Parathyroid adenoma (tissue), 2 donors: ENCODE measurements at regions not wholly inside any gene's neighbourhood (a gene's known extent, or its start where the extent isn't known, plus 50 kb on each side); places are given as distances from the start of the nearest gene placed in this dataset.

Source experiments
- H2AFZ ChIP-seq: fragments of 300-600 bp; sonication (generic); one replicate; pipeline ENCODE4 v1.7.0; 2017; ENCODE audit warnings: antibody characterized with exemption, mild to moderate bottlenecking
- H3K27ac ChIP-seq: fragments of 300-600 bp; sonication (generic); one replicate; pipeline ENCODE4 v1.7.0; 2017
- H3K27me3 ChIP-seq: fragments of 300-600 bp; sonication (generic); one replicate; pipeline ENCODE4 v1.7.0; 2017; ENCODE audit warnings: low read length; ENCODE audit not compliant: control insufficient read depth, insufficient read depth
- H3K36me3 ChIP-seq: fragments of 300-600 bp; sonication (generic); one replicate; pipeline ENCODE4 v1.7.0; 2017; ENCODE audit warnings: low read length; ENCODE audit not compliant: control insufficient read depth, insufficient read depth
- H3K4me1 ChIP-seq: fragments of 300-600 bp; sonication (generic); one replicate; pipeline ENCODE4 v1.7.0; 2017; ENCODE audit warnings: control low read depth
- H3K4me2 ChIP-seq: fragments of 300-600 bp; sonication (generic); one replicate; pipeline ENCODE4 v1.7.0; 2017; ENCODE audit warnings: low read length
- H3K4me3 ChIP-seq: fragments of 300-600 bp; sonication (generic); one replicate; pipeline ENCODE4 v1.7.0; 2017; ENCODE audit warnings: low read depth, low read length
- H3K79me2 ChIP-seq: fragments of 300-600 bp; sonication (generic); one replicate; pipeline ENCODE4 v1.7.0; 2017; ENCODE audit warnings: control low read depth
- H3K9ac ChIP-seq: fragments of 300-600 bp; sonication (generic); one replicate; pipeline ENCODE4 v1.7.0; 2017; ENCODE audit warnings: mild to moderate bottlenecking
- H3K9me3 ChIP-seq: fragments of 300-600 bp; sonication (generic); one replicate; pipeline ENCODE4 v1.7.0; 2017; ENCODE audit warnings: low read length; ENCODE audit not compliant: control insufficient read depth
- CTCF ChIP-seq: fragments of 300-600 bp; sonication (generic); IDR thresholded peaks from one replicate; pipeline ENCODE4 v1.7.0; 2017; ENCODE audit warnings: antibody characterized with exemption, mild to moderate bottlenecking
- donor health status: primary hyperparathyroidism.

GRCh38 chr15:46714950-46715349, 1002.4 kb upstream of the SEMA6D start:
- Histone ChIP-seq H3K4me3 (no peak overlapping the region), H3K9ac (no peak overlapping the region), H3K36me3 (no peaks in the 10 kb centered on the region), H3K79me2 (no peaks in the 10 kb centered on the region), H3K27ac (no peak overlapping the region), H3K27me3 (no peaks in the 10 kb centered on the region), H2AFZ (no peak overlapping the region), H3K4me1 (peaks cover 2% of the 10 kb centered on the region), H3K9me3 (no peaks in the 10 kb centered on the region), H3K4me2 (no peak overlapping the region)
- TF ChIP-seq CTCF, result no peak

- Histone ChIP-seq H3K4me2 (no peak overlapping the region), H3K4me1 (no peaks in the 10 kb centered on the region), H3K4me3 (no peak overlapping the region), H3K27me3 (no peaks in the 10 kb centered on the region), H3K27ac (no peak overlapping the region), H3K9ac (no peak overlapping the region), H3K9me3 (no peaks in the 10 kb centered on the region), H3K79me2 (no peaks in the 10 kb centered on the region), H3K36me3 (no peaks in the 10 kb centered on the region), H2AFZ (no peak overlapping the region)
- TF ChIP-seq CTCF, result no peak
Measured at GRCh38 chr15:46723308-46723707, 994.0 kb upstream of the SEMA6D start.

GRCh38 chr15:46732060-46732459, 985.2 kb upstream of the SEMA6D start:
- no peak overlapping the region for H3K9ac ChIP-seq
- no peaks in the 10 kb centered on the region for H3K27me3 ChIP-seq
- H3K27ac ChIP-seq, result no peak overlapping the region

GRCh38 chr15:46735115-46735514, 982.2 kb upstream of the SEMA6D start:
- TF ChIP-seq CTCF, result no peak

More at GRCh38 chr15:46732060-46732459, 985.2 kb upstream of the SEMA6D start:
- Histone ChIP-seq H3K4me1 (no peaks in the 10 kb centered on the region), H3K36me3 (no peaks in the 10 kb centered on the region), H3K4me2 (no peak overlapping the region), H3K79me2 (no peaks in the 10 kb centered on the region), H3K9me3 (no peaks in the 10 kb centered on the region), H3K4me3 (no peak overlapping the region), H2AFZ (no peak overlapping the region)
- TF ChIP-seq CTCF, result no peak

GRCh38 chr15:46751303-46751702, 966.0 kb upstream of the SEMA6D start:
- Histone ChIP-seq H3K79me2 (no peaks in the 10 kb centered on the region), H3K36me3 (no peaks in the 10 kb centered on the region), H3K27me3 (no peaks in the 10 kb centered on the region), H3K27ac (no peak overlapping the region), H2AFZ (no peak overlapping the region), H3K9ac (no peak overlapping the region), H3K4me2 (no peak overlapping the region), H3K4me1 (no peaks in the 10 kb centered on the region), H3K9me3 (no peaks in the 10 kb centered on the region), H3K4me3 (no peak overlapping the region)
- TF ChIP-seq CTCF, result no peak

More at GRCh38 chr15:46735115-46735514, 982.2 kb upstream of the SEMA6D start:
- no peak overlapping the region for H3K27ac ChIP-seq
- H3K4me2 ChIP-seq, result no peak overlapping the region
- H3K9me3 ChIP-seq, result no peaks in the 10 kb centered on the region
- H3K4me1 ChIP-seq, result no peaks in the 10 kb centered on the region
- no peak overlapping the region for H2AFZ ChIP-seq
- no peaks in the 10 kb centered on the region for H3K36me3 ChIP-seq
- no peak overlapping the region for H3K9ac ChIP-seq
- H3K4me3 ChIP-seq, result no peak overlapping the region
- no peaks in the 10 kb centered on the region for H3K27me3 ChIP-seq
- H3K79me2 ChIP-seq, result no peaks in the 10 kb centered on the region
